Esophagus squamous epithelium (tissue), 5 donors: ENCODE measurements at regions not wholly inside any gene's neighbourhood (a gene's known extent, or its start where the extent isn't known, plus 50 kb on each side); places are given as distances from the start of the nearest gene placed in this dataset.
"Not testable (repeated sequence)": the region's sequence is repeated elsewhere in the genome, so short reads cannot be mapped to it uniquely, and the experiment has no call there.

Experiments used
- DNase-seq: peaks from one replicate; lab custom pipeline; 2025; lab: John Stamatoyannopoulos, UW
- H3K27ac ChIP-seq, 4 donors: fragments of 200-600 bp; sonication (generic); one replicate each; pipeline ENCODE4 v1.5.1; 2016 to 2019; ENCODE audit warnings: mild to moderate bottlenecking in 1 of 4
- H3K27me3 ChIP-seq, 4 donors: fragments of 200-600 bp; sonication (generic); 1 replicate in 3 of 4; 2 replicates in 1 of 4; pipeline versions ENCODE4 v1.5.1 to v1.6.0; 2017 to 2021; ENCODE audit warnings: antibody characterized with exemption in 1 of 4
- H3K36me3 ChIP-seq, 3 donors: fragments of 200-600 bp; sonication (generic); one replicate each; pipeline ENCODE4 v1.5.1; 2016 to 2019
- H3K4me1 ChIP-seq, 3 donors: fragments of 200-600 bp; sonication (generic); one replicate each; pipeline ENCODE4 v1.5.1; 2017 to 2019
- H3K4me3 ChIP-seq, 4 donors: fragments of 200-600 bp; sonication (generic); 1 replicate in 3 of 4; 2 replicates in 1 of 4; pipeline ENCODE4 v1.5.1; 2016 to 2019; ENCODE audit warnings: mild to moderate bottlenecking in 2 of 4, moderate library complexity in 1 of 4
- H3K9me3 ChIP-seq, 3 donors: fragments of 200-600 bp; sonication (generic); one replicate each; pipeline ENCODE4 v1.5.1; 2016 to 2019
- CTCF ChIP-seq, 6 experiments: fragments of 450-650 bp in 4 of 6; fragments of 200-600 bp in 2 of 6; sonication (generic) in 2 of 6; IDR thresholded peaks; one replicate each; pipeline ENCODE4 v1.5.1; 2016 to 2019; ENCODE audit warnings: antibody characterized with exemption in 6 of 6, mild to moderate bottlenecking in 4 of 6, moderate library complexity in 4 of 6
- POLR2A ChIP-seq, 4 donors: fragments of 450-650 bp; IDR thresholded peaks; one replicate each; pipeline ENCODE4 v1.6.1; 2017; ENCODE audit warnings: antibody characterized with exemption in 4 of 4, mild to moderate bottlenecking in 4 of 4, moderate library complexity in 3 of 4
- WGBS, 2 donors: methylation state at CpG; one replicate each; pipeline ENCODE4 v1.1.5; 2018; 5-methylcytosine and 5-hydroxymethylcytosine counted together
- intact Hi-C: fragments of 100-400 bp; cut with DNase I; formaldehyde crosslinking; loops from one replicate; pipeline ENCODE4 v1.15.0; 2022
- donor health status: DM: yes; HTN: yes; CAD: no.

- TF ChIP-seq POLR2A (IDR thresholded peaks at IDR 0.05) = no peak
- no peak for TF ChIP-seq CTCF (IDR thresholded peaks at IDR 0.05)
- no peaks in the 10 kb centered on the region for H3K27me3 ChIP-seq
- H3K27ac ChIP-seq = no peak overlapping the region
- H3K36me3 ChIP-seq = no peaks in the 10 kb centered on the region
- no peaks in the 10 kb centered on the region for H3K4me1 ChIP-seq
- no peak for DNase-seq
- H3K9me3 ChIP-seq = no peaks in the 10 kb centered on the region
- 54 to 72% methylated on average over 7 to 10 of the region's 21 CpGs for WGBS, 2 donors
- no peak overlapping the region for H3K4me3 ChIP-seq
- intact Hi-C loops = no loop called here
These were observed 69.8 kb downstream of the RMI2 start for GRCh38 chr16:11414815-11415775.

GRCh38 chr16:11416228-11417001 is 71.2 kb downstream of the RMI2 start:
- no peak overlapping the region for H3K27ac ChIP-seq
- no peak overlapping the region for H3K4me3 ChIP-seq
- no peaks in the 10 kb centered on the region for H3K4me1 ChIP-seq
- H3K9me3 ChIP-seq = no peaks in the 10 kb centered on the region
- H3K36me3 ChIP-seq = no peaks in the 10 kb centered on the region
- intact Hi-C loops = no loop called here
- no peaks in the 10 kb centered on the region for H3K27me3 ChIP-seq
- TF ChIP-seq CTCF (IDR thresholded peaks at IDR 0.05) (no peak), POLR2A (IDR thresholded peaks at IDR 0.05) (no peak)
- 86 to 87% methylated on average over 16 of the region's 16 CpGs for WGBS, 2 donors
- DNase-seq = no peak

GRCh38 chr16:11417487-11417886 is 72.2 kb downstream of the RMI2 start:
- H3K36me3 ChIP-seq = no peaks in the 10 kb centered on the region
- WGBS, 2 donors = 71 to 77% methylated on average over 1 to 3 of the region's 10 CpGs
- no peaks in the 10 kb centered on the region for H3K4me1 ChIP-seq
- intact Hi-C loops = no loop called here
- H3K27ac ChIP-seq = no peak overlapping the region
- DNase-seq = no peak
- no peak overlapping the region for H3K4me3 ChIP-seq
- H3K9me3 ChIP-seq = no peaks in the 10 kb centered on the region
- no peak for TF ChIP-seq POLR2A (IDR thresholded peaks at IDR 0.05)
- no peak for TF ChIP-seq CTCF (IDR thresholded peaks at IDR 0.05)
- H3K27me3 ChIP-seq = no peaks in the 10 kb centered on the region

- H3K27ac ChIP-seq = no peak overlapping the region
- H3K4me1 ChIP-seq = no peaks in the 10 kb centered on the region
- H3K9me3 ChIP-seq = no peaks in the 10 kb centered on the region
- no peak for DNase-seq
- H3K36me3 ChIP-seq = no peaks in the 10 kb centered on the region
- intact Hi-C loops = no loop called here
- no peaks in the 10 kb centered on the region for H3K27me3 ChIP-seq
- WGBS, 2 donors = 90% methylated on average over 4 of the region's 4 CpGs
- TF ChIP-seq POLR2A (IDR thresholded peaks at IDR 0.05) = no peak
- no peak overlapping the region for H3K4me3 ChIP-seq
These were observed 73.2 kb downstream of the RMI2 start for GRCh38 chr16:11418506-11418905.

GRCh38 chr16:11420067-11420466 is 74.8 kb downstream of the RMI2 start:
- DNase-seq, H3K27ac ChIP-seq: not testable (repeated sequence)
- WGBS, 2 donors = 83 to 94% methylated on average over 2 of the region's 4 CpGs

GRCh38 chr16:11420895-11421294 is 75.6 kb downstream of the RMI2 start:
- no peaks in the 10 kb centered on the region for H3K27me3 ChIP-seq
- no peaks in the 10 kb centered on the region for H3K4me1 ChIP-seq
- H3K27ac ChIP-seq = no peak overlapping the region
- TF ChIP-seq POLR2A (IDR thresholded peaks at IDR 0.05) (no peak), CTCF (IDR thresholded peaks at IDR 0.05) (no peak)
- no peak overlapping the region for H3K4me3 ChIP-seq
- DNase-seq = no peak
- no peaks in the 10 kb centered on the region for H3K36me3 ChIP-seq
- WGBS, 2 donors = 83% methylated on average over 1 of the region's 3 CpGs; no CpG with 5 or more reads in 1 of the 2 donors
- H3K9me3 ChIP-seq = no peaks in the 10 kb centered on the region
- intact Hi-C loops = no loop called here

More at GRCh38 chr16:11420067-11420466, 74.8 kb downstream of the RMI2 start:
- H3K4me3 ChIP-seq, H3K9me3 ChIP-seq, intact Hi-C loops, H3K36me3 ChIP-seq, H3K4me1 ChIP-seq, H3K27me3 ChIP-seq: not testable (repeated sequence)
